Mammary epithelial cell (primary cell): ENCODE measurements at regions not wholly inside any gene's neighbourhood (a gene's known extent, or its start where the extent isn't known, plus 50 kb on each side); places are given as distances from the start of the nearest gene placed in this dataset.

Source experiments
- EZH2 ChIP-seq: IDR thresholded peaks from 2 replicates; pipeline ENCODE4 v1.6.1; 2012; ENCODE audit warnings: low read length, inconsistent platforms, borderline replicate concordance
- TF ChIP-seq, protein P1 (sequence below), 2 donors: IDR thresholded peaks in 1 of 2; conservative IDR thresholded peaks in 1 of 2; 2 replicates each; pipeline ENCODE4 v1.5.1; 2011 to 2012; ENCODE audit warnings: inconsistent platforms in 2 of 2, low read length in 2 of 2, mild to moderate bottlenecking in 2 of 2, control low read depth in 1 of 2, low read depth in 1 of 2; ENCODE audit not compliant: insufficient read depth in 1 of 2; ENCODE audit errors: extremely low read depth in 1 of 2

DNA sequence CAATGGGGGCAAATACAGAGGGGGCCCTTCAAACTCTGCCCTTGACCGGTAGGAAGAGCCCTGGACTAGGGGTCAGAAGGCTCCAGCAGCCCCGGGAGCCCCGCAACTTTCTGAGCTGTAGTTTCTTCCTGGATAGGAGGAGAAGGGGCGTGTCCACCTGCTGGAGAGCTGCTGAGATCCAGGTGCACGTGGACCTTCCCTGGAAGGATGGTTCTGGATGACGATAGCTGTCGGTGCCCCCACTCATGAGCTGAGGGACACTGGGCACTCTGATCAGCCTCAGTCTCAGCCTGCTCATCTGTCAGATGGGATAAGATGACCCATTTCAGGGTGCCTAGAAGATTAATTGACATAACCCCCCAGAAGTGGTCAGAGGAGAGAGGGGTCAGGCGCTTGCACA, 125.2 kb upstream of the HDAC4 start:
- TF ChIP-seq EZH2 = no peak
- TF ChIP-seq, protein P1, sequence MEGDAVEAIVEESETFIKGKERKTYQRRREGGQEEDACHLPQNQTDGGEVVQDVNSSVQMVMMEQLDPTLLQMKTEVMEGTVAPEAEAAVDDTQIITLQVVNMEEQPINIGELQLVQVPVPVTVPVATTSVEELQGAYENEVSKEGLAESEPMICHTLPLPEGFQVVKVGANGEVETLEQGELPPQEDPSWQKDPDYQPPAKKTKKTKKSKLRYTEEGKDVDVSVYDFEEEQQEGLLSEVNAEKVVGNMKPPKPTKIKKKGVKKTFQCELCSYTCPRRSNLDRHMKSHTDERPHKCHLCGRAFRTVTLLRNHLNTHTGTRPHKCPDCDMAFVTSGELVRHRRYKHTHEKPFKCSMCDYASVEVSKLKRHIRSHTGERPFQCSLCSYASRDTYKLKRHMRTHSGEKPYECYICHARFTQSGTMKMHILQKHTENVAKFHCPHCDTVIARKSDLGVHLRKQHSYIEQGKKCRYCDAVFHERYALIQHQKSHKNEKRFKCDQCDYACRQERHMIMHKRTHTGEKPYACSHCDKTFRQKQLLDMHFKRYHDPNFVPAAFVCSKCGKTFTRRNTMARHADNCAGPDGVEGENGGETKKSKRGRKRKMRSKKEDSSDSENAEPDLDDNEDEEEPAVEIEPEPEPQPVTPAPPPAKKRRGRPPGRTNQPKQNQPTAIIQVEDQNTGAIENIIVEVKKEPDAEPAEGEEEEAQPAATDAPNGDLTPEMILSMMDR (conservative IDR thresholded peaks at IDR 0.05 in 1 of 2, IDR thresholded peaks at IDR 0.05 in 1 of 2; ENCODE audit: extremely low read depth in 1 of 2, insufficient read depth in 1 of 2, low read depth in 1 of 2, low read length in 2 of 2) = no peak
